ENCODE measurements at regions not wholly inside any gene's neighbourhood (a gene's known extent, or its start where the extent isn't known, plus 50 kb on each side); places are given as distances from the start of the nearest gene placed in this dataset.

- no peak for TF ChIP-seq EZH2 (IDR thresholded peaks at IDR 0.05; ENCODE audit: low read depth, low read length, severe bottlenecking)
- TF ChIP-seq BACH1 (IDR thresholded peaks at IDR 0.05; ENCODE audit: low read length) = no peak
- no peak for TF ChIP-seq POLR2AphosphoS5 (IDR thresholded peaks at IDR 0.05; ENCODE audit: low read depth, low read length)
- TF ChIP-seq EGR1 (IDR thresholded peaks at IDR 0.05; ENCODE audit: borderline replicate concordance, low read depth, low read length) = no peak
- no peak for TF ChIP-seq TAF1 (IDR thresholded peaks at IDR 0.05; ENCODE audit: low read depth, low read length)
- TF ChIP-seq CBX5 (IDR thresholded peaks at IDR 0.05; ENCODE audit: low read depth, low read length) = no peak
- no peak for TF ChIP-seq SIRT6 (IDR thresholded peaks at IDR 0.05; ENCODE audit: low read length)
- TF ChIP-seq RNF2 (IDR thresholded peaks at IDR 0.05; ENCODE audit: borderline replicate concordance, low read depth, low read length, missing control alignments, poor library complexity, severe bottlenecking) = no peak
- no peak for TF ChIP-seq YY1 (IDR thresholded peaks at IDR 0.05; ENCODE audit: low read depth, low read length)
- TF ChIP-seq RAD21 (IDR thresholded peaks at IDR 0.05 in 1 of 2, conservative IDR thresholded peaks at IDR 0.05 in 1 of 2; ENCODE audit: low read depth in 2 of 2, low read length in 2 of 2) = no peak
- TF ChIP-seq JUN (IDR thresholded peaks at IDR 0.05; ENCODE audit: low read depth, low read length) = no peak
- TF ChIP-seq BRCA1 (IDR thresholded peaks at IDR 0.05; ENCODE audit: low read depth, low read length) = no peak
- no peak for TF ChIP-seq POLR2A (IDR thresholded peaks at IDR 0.05; ENCODE audit: control extremely low read depth in 1 of 2, low read depth in 2 of 2, low read length in 2 of 2)
- TF ChIP-seq SIX5 (IDR thresholded peaks at IDR 0.05; ENCODE audit: low read depth, low read length) = no peak
- no peak for TF ChIP-seq PHF8 (conservative IDR thresholded peaks at IDR 0.05; ENCODE audit: low read depth, low read length)
- TF ChIP-seq FOSL1 (IDR thresholded peaks at IDR 0.05; ENCODE audit: insufficient read depth, low read depth, low read length) = no peak
- TF ChIP-seq SP4 (IDR thresholded peaks at IDR 0.05; ENCODE audit: low read length) = no peak
- TF ChIP-seq GABPA (IDR thresholded peaks at IDR 0.05; ENCODE audit: borderline replicate concordance, insufficient read depth, low read length) = no peak
Observed at GRCh38 chr13:53901593-53901992, 873.0 kb downstream of the OLFM4 start (continued).
